ENCODE measurements at regions not wholly inside any gene's neighbourhood (a gene's known extent, or its start where the extent isn't known, plus 50 kb on each side); places are given as distances from the start of the nearest gene placed in this dataset.
"Not testable (repeated sequence)": the region's sequence is repeated elsewhere in the genome, so short reads cannot be mapped to it uniquely, and the experiment has no call there.

DNA sequence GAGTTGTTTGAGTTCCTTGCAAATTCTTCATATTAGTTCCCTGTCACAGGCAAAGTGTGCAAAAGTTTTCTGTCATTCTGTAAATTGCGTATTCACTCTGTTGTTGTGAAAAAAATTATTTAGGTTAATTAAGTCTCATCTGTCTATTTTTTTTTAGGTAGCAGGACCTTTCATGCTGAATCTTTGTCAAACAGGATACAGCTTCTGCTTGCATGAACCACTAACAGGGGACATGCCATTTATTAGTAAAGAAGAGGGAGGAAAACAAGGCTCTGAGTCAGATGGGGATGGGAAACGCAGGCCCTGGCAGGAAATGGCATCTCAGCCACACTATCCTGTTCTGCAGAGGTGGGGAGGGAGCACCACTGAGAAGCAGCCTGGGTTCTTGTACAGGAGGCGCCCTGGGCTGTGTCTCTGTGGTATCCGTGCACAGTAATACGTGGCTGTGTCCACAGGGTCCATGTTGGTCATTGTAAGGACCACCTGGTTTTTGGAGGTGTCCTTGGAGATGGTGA is 1243.8 kb downstream of the TMEM121 start:
- not testable (repeated sequence) for H3K27me3 ChIP-seq (ENCODE audit: insufficient read depth); DNase-seq (ENCODE audit: low spot score); ATAC-seq; H3K4me1 ChIP-seq (ENCODE audit: insufficient read depth); H3K36me3 ChIP-seq (ENCODE audit: insufficient read depth); H3K4me3 ChIP-seq; H2AFZ ChIP-seq; H3K9me2 ChIP-seq (ENCODE audit: insufficient read depth); H3K79me2 ChIP-seq (replicated peaks; ENCODE audit: insufficient read depth); H3F3A ChIP-seq (replicated peaks; ENCODE audit: low read depth); H3K4me3 Mint-ChIP-seq; H3K27ac ChIP-seq (ENCODE audit: low read depth); H3K4me1 Mint-ChIP-seq; H3K27me3 Mint-ChIP-seq (ENCODE audit: insufficient read depth, low read depth, poor library complexity); H4K20me1 ChIP-seq (replicated peaks; ENCODE audit: insufficient read depth); H3K27ac Mint-ChIP-seq; H3K4me2 ChIP-seq
- peaks cover 79% of the 10 kb centered on the region for H3K9me3 Mint-ChIP-seq
- H3K36me3 Mint-ChIP-seq (ENCODE audit: low read depth): peaks cover 15% of the 10 kb centered on the region

DNA sequence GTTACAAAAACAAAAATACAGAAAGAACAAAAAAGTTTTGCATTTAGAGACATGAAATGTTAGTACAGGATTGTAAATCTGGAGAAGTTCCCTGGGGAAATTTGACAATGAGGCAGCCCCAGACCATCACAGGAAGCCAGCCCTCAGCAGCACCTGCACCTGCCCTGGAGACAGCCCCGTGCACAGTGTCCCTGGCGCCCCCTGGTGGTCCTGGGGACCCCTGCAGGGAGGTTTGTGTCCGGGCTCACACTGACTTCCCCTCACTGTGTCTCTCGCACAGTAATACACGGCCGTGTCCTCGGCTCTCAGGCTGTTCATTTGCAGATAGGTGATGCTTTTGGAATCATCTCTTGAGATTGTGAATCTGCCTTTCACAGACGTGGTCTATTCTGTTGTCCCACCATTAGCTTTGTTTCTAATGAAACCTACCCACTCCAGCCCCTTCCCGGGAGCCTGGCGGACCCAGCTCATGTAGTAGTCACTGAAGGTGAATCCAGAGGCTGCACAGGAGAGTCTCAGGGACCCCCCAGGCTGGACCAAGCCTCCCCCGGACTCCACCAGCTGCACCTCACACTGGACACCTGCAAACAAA is 1248.6 kb downstream of the TMEM121 start:
- H3K27me3 Mint-ChIP-seq (ENCODE audit: insufficient read depth, low read depth, poor library complexity); H3K4me3 Mint-ChIP-seq; DNase-seq (ENCODE audit: low spot score); H3K27me3 ChIP-seq (ENCODE audit: insufficient read depth); ATAC-seq; H3K27ac ChIP-seq (ENCODE audit: low read depth); H3K36me3 ChIP-seq (ENCODE audit: insufficient read depth); H3K4me1 ChIP-seq (ENCODE audit: insufficient read depth); H2AFZ ChIP-seq; H3K9me2 ChIP-seq (ENCODE audit: insufficient read depth); H3K27ac Mint-ChIP-seq; H3K79me2 ChIP-seq (replicated peaks; ENCODE audit: insufficient read depth); H4K20me1 ChIP-seq (replicated peaks; ENCODE audit: insufficient read depth); H3K4me3 ChIP-seq; H3K4me1 Mint-ChIP-seq; H3K4me2 ChIP-seq; H3F3A ChIP-seq (replicated peaks; ENCODE audit: low read depth): not testable (repeated sequence)
- Mint-ChIP-seq H3K9me3 (peaks cover 91% of the 10 kb centered on the region), H3K36me3 (ENCODE audit: low read depth) (peaks cover 19% of the 10 kb centered on the region)

DNA sequence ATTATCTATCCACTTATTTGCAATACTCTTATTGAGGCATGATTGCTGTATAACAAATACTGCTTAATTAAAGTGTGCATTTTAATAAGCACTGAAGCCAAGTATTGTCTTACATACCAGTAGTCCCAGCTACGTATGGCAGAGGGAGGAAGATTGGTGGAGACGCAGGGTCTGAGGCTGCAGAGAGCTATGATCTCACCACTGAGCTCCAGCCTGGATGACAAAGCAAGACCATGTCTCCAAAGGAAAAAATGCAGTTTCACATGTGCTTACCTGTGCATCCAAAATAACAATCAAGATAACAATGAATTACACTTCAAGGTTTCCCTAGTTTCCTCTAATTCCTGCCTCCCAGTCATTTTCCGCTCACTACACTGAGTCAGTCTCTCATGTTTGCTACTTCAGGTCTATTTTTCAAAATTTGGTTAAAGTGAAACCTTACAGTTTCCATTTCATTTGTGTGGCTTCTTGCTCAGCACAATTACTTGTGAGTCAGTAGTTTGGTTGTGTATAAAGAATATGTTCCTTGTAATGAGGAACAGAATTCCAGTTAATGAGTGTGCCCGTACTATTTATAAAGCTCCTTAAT is 1250.1 kb downstream of the TMEM121 start:
- Histone ChIP-seq H3K79me2 (replicated peaks; ENCODE audit: insufficient read depth) (no peaks in the 10 kb centered on the region), H3K27ac (ENCODE audit: low read depth) (no peak overlapping the region), H2AFZ (no peak overlapping the region), H3K4me3 (no peak overlapping the region), H3K4me2 (no peak overlapping the region), H4K20me1 (replicated peaks; ENCODE audit: insufficient read depth) (no peaks in the 10 kb centered on the region), H3K9me2 (ENCODE audit: insufficient read depth) (no peaks in the 10 kb centered on the region), H3K36me3 (ENCODE audit: insufficient read depth) (0 out of 2 replicates have a peak, but pooled peaks cover 6% of the 10 kb centered on the region), H3F3A (replicated peaks; ENCODE audit: low read depth) (no peaks in the 10 kb centered on the region), H3K4me1 (ENCODE audit: insufficient read depth) (no peaks in the 10 kb centered on the region), H3K27me3 (ENCODE audit: insufficient read depth) (no peaks in the 10 kb centered on the region)
- no peak overlapping the region for H3K4me3 Mint-ChIP-seq
- peaks cover 27% of the 10 kb centered on the region; the same call in 2 of the 3 replicates for H3K36me3 Mint-ChIP-seq (ENCODE audit: low read depth)
- DNase-seq (ENCODE audit: low spot score) (no peak), ATAC-seq (no peak)
- no peak overlapping the region for H3K27ac Mint-ChIP-seq
- H3K9me3 Mint-ChIP-seq: peaks cover 98% of the 10 kb centered on the region
- H3K27me3 Mint-ChIP-seq (ENCODE audit: insufficient read depth, low read depth, poor library complexity): no peaks in the 10 kb centered on the region
- no peaks in the 10 kb centered on the region for H3K4me1 Mint-ChIP-seq
- TF ChIP-seq ZNF114 (CRISPR knock-in tag; IDR thresholded peaks at IDR 0.05): no peak
- TF ChIP-seq, protein P1, sequence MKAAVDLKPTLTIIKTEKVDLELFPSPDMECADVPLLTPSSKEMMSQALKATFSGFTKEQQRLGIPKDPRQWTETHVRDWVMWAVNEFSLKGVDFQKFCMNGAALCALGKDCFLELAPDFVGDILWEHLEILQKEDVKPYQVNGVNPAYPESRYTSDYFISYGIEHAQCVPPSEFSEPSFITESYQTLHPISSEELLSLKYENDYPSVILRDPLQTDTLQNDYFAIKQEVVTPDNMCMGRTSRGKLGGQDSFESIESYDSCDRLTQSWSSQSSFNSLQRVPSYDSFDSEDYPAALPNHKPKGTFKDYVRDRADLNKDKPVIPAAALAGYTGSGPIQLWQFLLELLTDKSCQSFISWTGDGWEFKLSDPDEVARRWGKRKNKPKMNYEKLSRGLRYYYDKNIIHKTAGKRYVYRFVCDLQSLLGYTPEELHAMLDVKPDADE (IDR thresholded peaks at IDR 0.05): no peak
- TF ChIP-seq, protein P2, sequence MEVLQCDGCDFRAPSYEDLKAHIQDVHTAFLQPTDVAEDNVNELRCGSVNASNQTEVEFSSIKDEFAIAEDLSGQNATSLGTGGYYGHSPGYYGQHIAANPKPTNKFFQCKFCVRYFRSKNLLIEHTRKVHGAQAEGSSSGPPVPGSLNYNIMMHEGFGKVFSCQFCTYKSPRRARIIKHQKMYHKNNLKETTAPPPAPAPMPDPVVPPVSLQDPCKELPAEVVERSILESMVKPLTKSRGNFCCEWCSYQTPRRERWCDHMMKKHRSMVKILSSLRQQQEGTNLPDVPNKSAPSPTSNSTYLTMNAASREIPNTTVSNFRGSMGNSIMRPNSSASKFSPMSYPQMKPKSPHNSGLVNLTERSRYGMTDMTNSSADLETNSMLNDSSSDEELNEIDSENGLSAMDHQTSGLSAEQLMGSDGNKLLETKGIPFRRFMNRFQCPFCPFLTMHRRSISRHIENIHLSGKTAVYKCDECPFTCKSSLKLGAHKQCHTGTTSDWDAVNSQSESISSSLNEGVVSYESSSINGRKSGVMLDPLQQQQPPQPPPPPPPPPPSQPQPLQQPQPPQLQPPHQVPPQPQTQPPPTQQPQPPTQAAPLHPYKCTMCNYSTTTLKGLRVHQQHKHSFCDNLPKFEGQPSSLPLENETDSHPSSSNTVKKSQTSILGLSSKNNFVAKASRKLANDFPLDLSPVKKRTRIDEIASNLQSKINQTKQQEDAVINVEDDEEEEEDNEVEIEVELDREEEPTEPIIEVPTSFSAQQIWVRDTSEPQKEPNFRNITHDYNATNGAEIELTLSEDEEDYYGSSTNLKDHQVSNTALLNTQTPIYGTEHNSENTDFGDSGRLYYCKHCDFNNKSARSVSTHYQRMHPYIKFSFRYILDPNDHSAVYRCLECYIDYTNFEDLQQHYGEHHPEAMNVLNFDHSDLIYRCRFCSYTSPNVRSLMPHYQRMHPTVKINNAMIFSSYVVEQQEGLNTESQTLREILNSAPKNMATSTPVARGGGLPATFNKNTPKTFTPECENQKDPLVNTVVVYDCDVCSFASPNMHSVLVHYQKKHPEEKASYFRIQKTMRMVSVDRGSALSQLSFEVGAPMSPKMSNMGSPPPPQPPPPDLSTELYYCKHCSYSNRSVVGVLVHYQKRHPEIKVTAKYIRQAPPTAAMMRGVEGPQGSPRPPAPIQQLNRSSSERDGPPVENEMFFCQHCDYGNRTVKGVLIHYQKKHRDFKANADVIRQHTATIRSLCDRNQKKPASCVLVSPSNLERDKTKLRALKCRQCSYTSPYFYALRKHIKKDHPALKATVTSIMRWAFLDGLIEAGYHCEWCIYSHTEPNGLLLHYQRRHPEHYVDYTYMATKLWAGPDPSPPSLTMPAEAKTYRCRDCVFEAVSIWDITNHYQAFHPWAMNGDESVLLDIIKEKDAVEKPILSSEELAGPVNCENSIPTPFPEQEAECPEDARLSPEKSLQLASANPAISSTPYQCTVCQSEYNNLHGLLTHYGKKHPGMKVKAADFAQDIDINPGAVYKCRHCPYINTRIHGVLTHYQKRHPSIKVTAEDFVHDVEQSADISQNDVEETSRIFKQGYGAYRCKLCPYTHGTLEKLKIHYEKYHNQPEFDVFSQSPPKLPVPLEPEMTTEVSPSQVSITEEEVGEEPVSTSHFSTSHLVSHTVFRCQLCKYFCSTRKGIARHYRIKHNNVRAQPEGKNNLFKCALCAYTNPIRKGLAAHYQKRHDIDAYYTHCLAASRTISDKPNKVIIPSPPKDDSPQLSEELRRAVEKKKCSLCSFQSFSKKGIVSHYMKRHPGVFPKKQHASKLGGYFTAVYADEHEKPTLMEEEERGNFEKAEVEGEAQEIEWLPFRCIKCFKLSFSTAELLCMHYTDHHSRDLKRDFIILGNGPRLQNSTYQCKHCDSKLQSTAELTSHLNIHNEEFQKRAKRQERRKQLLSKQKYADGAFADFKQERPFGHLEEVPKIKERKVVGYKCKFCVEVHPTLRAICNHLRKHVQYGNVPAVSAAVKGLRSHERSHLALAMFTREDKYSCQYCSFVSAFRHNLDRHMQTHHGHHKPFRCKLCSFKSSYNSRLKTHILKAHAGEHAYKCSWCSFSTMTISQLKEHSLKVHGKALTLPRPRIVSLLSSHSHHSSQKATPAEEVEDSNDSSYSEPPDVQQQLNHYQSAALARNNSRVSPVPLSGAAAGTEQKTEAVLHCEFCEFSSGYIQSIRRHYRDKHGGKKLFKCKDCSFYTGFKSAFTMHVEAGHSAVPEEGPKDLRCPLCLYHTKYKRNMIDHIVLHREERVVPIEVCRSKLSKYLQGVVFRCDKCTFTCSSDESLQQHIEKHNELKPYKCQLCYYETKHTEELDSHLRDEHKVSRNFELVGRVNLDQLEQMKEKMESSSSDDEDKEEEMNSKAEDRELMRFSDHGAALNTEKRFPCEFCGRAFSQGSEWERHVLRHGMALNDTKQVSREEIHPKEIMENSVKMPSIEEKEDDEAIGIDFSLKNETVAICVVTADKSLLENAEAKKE (CRISPR knock-in tag; IDR thresholded peaks at IDR 0.05): no peak
- TF ChIP-seq, protein P3, sequence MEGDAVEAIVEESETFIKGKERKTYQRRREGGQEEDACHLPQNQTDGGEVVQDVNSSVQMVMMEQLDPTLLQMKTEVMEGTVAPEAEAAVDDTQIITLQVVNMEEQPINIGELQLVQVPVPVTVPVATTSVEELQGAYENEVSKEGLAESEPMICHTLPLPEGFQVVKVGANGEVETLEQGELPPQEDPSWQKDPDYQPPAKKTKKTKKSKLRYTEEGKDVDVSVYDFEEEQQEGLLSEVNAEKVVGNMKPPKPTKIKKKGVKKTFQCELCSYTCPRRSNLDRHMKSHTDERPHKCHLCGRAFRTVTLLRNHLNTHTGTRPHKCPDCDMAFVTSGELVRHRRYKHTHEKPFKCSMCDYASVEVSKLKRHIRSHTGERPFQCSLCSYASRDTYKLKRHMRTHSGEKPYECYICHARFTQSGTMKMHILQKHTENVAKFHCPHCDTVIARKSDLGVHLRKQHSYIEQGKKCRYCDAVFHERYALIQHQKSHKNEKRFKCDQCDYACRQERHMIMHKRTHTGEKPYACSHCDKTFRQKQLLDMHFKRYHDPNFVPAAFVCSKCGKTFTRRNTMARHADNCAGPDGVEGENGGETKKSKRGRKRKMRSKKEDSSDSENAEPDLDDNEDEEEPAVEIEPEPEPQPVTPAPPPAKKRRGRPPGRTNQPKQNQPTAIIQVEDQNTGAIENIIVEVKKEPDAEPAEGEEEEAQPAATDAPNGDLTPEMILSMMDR (conservative IDR thresholded peaks at IDR 0.05; ENCODE audit: low read depth in 2 of 2): no peak
- TF ChIP-seq EZH2phosphoT487 (IDR thresholded peaks at IDR 0.05; ENCODE audit: unreplicated experiment): no peak
- no peak for TF ChIP-seq EZH2 (IDR thresholded peaks at IDR 0.05; ENCODE audit: low read depth, unreplicated experiment)
